ENCODE measurements at regions not wholly inside any gene's neighbourhood (a gene's known extent, or its start where the extent isn't known, plus 50 kb on each side); places are given as distances from the start of the nearest gene placed in this dataset.

- TF ChIP-seq, protein P1, sequence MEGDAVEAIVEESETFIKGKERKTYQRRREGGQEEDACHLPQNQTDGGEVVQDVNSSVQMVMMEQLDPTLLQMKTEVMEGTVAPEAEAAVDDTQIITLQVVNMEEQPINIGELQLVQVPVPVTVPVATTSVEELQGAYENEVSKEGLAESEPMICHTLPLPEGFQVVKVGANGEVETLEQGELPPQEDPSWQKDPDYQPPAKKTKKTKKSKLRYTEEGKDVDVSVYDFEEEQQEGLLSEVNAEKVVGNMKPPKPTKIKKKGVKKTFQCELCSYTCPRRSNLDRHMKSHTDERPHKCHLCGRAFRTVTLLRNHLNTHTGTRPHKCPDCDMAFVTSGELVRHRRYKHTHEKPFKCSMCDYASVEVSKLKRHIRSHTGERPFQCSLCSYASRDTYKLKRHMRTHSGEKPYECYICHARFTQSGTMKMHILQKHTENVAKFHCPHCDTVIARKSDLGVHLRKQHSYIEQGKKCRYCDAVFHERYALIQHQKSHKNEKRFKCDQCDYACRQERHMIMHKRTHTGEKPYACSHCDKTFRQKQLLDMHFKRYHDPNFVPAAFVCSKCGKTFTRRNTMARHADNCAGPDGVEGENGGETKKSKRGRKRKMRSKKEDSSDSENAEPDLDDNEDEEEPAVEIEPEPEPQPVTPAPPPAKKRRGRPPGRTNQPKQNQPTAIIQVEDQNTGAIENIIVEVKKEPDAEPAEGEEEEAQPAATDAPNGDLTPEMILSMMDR (IDR thresholded peaks at IDR 0.05; ENCODE audit: insufficient read depth, low read length) = no peak
- TF ChIP-seq, protein P2, sequence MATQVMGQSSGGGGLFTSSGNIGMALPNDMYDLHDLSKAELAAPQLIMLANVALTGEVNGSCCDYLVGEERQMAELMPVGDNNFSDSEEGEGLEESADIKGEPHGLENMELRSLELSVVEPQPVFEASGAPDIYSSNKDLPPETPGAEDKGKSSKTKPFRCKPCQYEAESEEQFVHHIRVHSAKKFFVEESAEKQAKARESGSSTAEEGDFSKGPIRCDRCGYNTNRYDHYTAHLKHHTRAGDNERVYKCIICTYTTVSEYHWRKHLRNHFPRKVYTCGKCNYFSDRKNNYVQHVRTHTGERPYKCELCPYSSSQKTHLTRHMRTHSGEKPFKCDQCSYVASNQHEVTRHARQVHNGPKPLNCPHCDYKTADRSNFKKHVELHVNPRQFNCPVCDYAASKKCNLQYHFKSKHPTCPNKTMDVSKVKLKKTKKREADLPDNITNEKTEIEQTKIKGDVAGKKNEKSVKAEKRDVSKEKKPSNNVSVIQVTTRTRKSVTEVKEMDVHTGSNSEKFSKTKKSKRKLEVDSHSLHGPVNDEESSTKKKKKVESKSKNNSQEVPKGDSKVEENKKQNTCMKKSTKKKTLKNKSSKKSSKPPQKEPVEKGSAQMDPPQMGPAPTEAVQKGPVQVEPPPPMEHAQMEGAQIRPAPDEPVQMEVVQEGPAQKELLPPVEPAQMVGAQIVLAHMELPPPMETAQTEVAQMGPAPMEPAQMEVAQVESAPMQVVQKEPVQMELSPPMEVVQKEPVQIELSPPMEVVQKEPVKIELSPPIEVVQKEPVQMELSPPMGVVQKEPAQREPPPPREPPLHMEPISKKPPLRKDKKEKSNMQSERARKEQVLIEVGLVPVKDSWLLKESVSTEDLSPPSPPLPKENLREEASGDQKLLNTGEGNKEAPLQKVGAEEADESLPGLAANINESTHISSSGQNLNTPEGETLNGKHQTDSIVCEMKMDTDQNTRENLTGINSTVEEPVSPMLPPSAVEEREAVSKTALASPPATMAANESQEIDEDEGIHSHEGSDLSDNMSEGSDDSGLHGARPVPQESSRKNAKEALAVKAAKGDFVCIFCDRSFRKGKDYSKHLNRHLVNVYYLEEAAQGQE (IDR thresholded peaks at IDR 0.05; ENCODE audit: insufficient replicate concordance, low read depth) = no peak
- no peak for TF ChIP-seq POLR2AphosphoS5 (IDR thresholded peaks at IDR 0.05; ENCODE audit: low read depth)
These were observed 91.6 kb downstream of the ZNF648 start for GRCh38 chr1:181969902-181970301.

Data from HL-60 (cell line).